ENCODE measurements at regions not wholly inside any gene's neighbourhood (a gene's known extent, or its start where the extent isn't known, plus 50 kb on each side); places are given as distances from the start of the nearest gene placed in this dataset.
"Not testable (repeated sequence)": the region's sequence is repeated elsewhere in the genome, so short reads cannot be mapped to it uniquely, and the experiment has no call there.

- TF ChIP-seq, protein P1, sequence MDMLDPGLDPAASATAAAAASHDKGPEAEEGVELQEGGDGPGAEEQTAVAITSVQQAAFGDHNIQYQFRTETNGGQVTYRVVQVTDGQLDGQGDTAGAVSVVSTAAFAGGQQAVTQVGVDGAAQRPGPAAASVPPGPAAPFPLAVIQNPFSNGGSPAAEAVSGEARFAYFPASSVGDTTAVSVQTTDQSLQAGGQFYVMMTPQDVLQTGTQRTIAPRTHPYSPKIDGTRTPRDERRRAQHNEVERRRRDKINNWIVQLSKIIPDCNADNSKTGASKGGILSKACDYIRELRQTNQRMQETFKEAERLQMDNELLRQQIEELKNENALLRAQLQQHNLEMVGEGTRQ (IDR thresholded peaks at IDR 0.05; ENCODE audit: low read depth, low read length) = no peak
Observed at GRCh38 chr6:78639111-78640110, 227.9 kb upstream of the IRAK1BP1 start (continued).

- H3K27ac ChIP-seq (ENCODE audit: insufficient read depth, low read length); H2AFZ ChIP-seq (replicated peaks; ENCODE audit: low read length, poor library complexity); dilution Hi-C loops (cut with HindIII; ENCODE audit: low sequenced_read_pairs, unreplicated experiment); H2AK5ac ChIP-seq (ENCODE audit: low read depth, low read length); H3K4me1 ChIP-seq (ENCODE audit: control insufficient read depth, insufficient read depth, low read length); BruUV-seq (replicated peaks); H3K36me3 ChIP-seq (ENCODE audit: control insufficient read depth, insufficient read depth, low read length); H3K9me1 ChIP-seq (ENCODE audit: insufficient read depth, low read length); in situ Hi-C loops (cut with MboI; ENCODE audit: low sequenced_read_pairs); intact Hi-C loops (cut with micrococcal nuclease); POLR2A ChIA-PET (ENCODE audit: unreplicated experiment); H3K56ac ChIP-seq (ENCODE audit: extremely low read depth, insufficient read depth, low read length); ATAC-seq (ENCODE audit: low read depth); H3K14ac ChIP-seq (replicated peaks; ENCODE audit: low read depth, low read length); H3K4ac ChIP-seq (ENCODE audit: low read depth, low read length); H3K79me1 ChIP-seq (ENCODE audit: low read depth in 1 of 2, low read length in 2 of 2); H2BK120ac ChIP-seq (ENCODE audit: low read depth, low read length); H2BK5ac ChIP-seq (ENCODE audit: low read depth, low read length, poor library complexity, severe bottlenecking); DNase-seq; H3K9ac ChIP-seq (ENCODE audit: low read depth, low read length); H4K20me1 ChIP-seq (ENCODE audit: insufficient read depth, low read length); H3K4me2 ChIP-seq (ENCODE audit: low read depth, low read length); H3K9me3 ChIP-seq (ENCODE audit: control insufficient read depth, insufficient read depth, low read length); H3K18ac ChIP-seq (ENCODE audit: low read depth, low read length); H3K23ac ChIP-seq (ENCODE audit: low read depth, low read length); H2BK20ac ChIP-seq (ENCODE audit: low read depth, low read length); H2AK9ac ChIP-seq (replicated peaks; ENCODE audit: low read depth, low read length, poor library complexity); H4K91ac ChIP-seq (ENCODE audit: insufficient read depth, low read depth, low read length); H3K4me3 ChIP-seq (ENCODE audit: insufficient read depth, low read depth, low read length); H4K8ac ChIP-seq (ENCODE audit: low read depth in 2 of 2, low read length in 2 of 2); H2BK15ac ChIP-seq (ENCODE audit: low read depth, low read length); H4K5ac ChIP-seq (ENCODE audit: low read depth, low read length); CTCF ChIA-PET; H3K27me3 ChIP-seq (ENCODE audit: control insufficient read depth, insufficient read depth, low read length): not testable (repeated sequence)
- no CpG with 5 or more reads among the region's 6 CpGs for WGBS, 2 experiments (ENCODE audit: extremely low coverage in 2 of 2, insufficient read length in 1 of 2)
Observed at GRCh38 chr6:78643976-78644375, 223.4 kb upstream of the IRAK1BP1 start.

GRCh38 chr6:78646542-78647415 is 220.6 kb upstream of the IRAK1BP1 start:
- H2AK9ac ChIP-seq (replicated peaks; ENCODE audit: low read depth, low read length, poor library complexity); H2BK15ac ChIP-seq (ENCODE audit: low read depth, low read length); intact Hi-C loops (cut with micrococcal nuclease); H3K9me3 ChIP-seq (ENCODE audit: control insufficient read depth, insufficient read depth, low read length); H3K79me1 ChIP-seq (ENCODE audit: low read depth in 1 of 2, low read length in 2 of 2); H3K27me3 ChIP-seq (ENCODE audit: control insufficient read depth, insufficient read depth, low read length); H3K9me1 ChIP-seq (ENCODE audit: insufficient read depth, low read length); dilution Hi-C loops (cut with HindIII; ENCODE audit: low sequenced_read_pairs, unreplicated experiment); H4K91ac ChIP-seq (ENCODE audit: insufficient read depth, low read depth, low read length); H3K18ac ChIP-seq (ENCODE audit: low read depth, low read length); H3K4me2 ChIP-seq (ENCODE audit: low read depth, low read length); H3K14ac ChIP-seq (replicated peaks; ENCODE audit: low read depth, low read length); H2BK120ac ChIP-seq (ENCODE audit: low read depth, low read length); H2AK5ac ChIP-seq (ENCODE audit: low read depth, low read length); H2BK5ac ChIP-seq (ENCODE audit: low read depth, low read length, poor library complexity, severe bottlenecking); H4K20me1 ChIP-seq (ENCODE audit: insufficient read depth, low read length); in situ Hi-C loops (cut with MboI; ENCODE audit: low sequenced_read_pairs); H3K27ac ChIP-seq (ENCODE audit: insufficient read depth, low read length); CTCF ChIA-PET; H2AFZ ChIP-seq (replicated peaks; ENCODE audit: low read length, poor library complexity); H3K9ac ChIP-seq (ENCODE audit: low read depth, low read length); H3K56ac ChIP-seq (ENCODE audit: extremely low read depth, insufficient read depth, low read length); ATAC-seq (ENCODE audit: low read depth); H3K4ac ChIP-seq (ENCODE audit: low read depth, low read length); H3K36me3 ChIP-seq (ENCODE audit: control insufficient read depth, insufficient read depth, low read length); H2BK20ac ChIP-seq (ENCODE audit: low read depth, low read length); H4K8ac ChIP-seq (ENCODE audit: low read depth in 2 of 2, low read length in 2 of 2); DNase-seq; H3K23ac ChIP-seq (ENCODE audit: low read depth, low read length); H4K5ac ChIP-seq (ENCODE audit: low read depth, low read length); H3K4me1 ChIP-seq (ENCODE audit: control insufficient read depth, insufficient read depth, low read length); POLR2A ChIA-PET (ENCODE audit: unreplicated experiment); BruUV-seq (replicated peaks); H3K4me3 ChIP-seq (ENCODE audit: insufficient read depth, low read depth, low read length): not testable (repeated sequence)
- WGBS, 2 experiments (ENCODE audit: extremely low coverage in 2 of 2, insufficient read length in 1 of 2) = 87% methylated on average over 3 of the region's 20 CpGs; no CpG with 5 or more reads in 1 of the 2 experiments

Data from IMR-90 (cell line).